ENCODE measurements at regions not wholly inside any gene's neighbourhood (a gene's known extent, or its start where the extent isn't known, plus 50 kb on each side); places are given as distances from the start of the nearest gene placed in this dataset.

DNA sequence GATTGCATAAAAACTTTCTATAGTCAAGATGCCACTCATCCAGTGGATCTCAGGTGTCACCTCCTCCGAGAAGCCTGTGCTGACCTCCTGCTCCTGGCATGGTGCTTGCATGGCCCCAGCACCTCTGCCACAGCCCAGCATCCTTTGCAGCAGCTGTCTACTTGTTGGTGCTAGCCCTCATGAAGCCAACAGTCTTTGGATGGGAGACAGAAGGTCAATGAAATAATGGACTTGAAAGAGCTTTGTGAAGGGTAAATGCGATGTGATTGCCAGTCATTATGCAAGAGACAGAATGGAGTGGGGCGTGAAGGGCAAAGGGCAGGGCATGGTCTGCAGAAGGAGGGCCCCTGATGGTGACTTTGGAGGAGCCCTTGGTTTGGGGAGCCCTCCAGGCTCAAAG lies 63.0 kb upstream of the CLMN start:
- no peak for DNase-seq (ENCODE audit: low read depth)

DNA sequence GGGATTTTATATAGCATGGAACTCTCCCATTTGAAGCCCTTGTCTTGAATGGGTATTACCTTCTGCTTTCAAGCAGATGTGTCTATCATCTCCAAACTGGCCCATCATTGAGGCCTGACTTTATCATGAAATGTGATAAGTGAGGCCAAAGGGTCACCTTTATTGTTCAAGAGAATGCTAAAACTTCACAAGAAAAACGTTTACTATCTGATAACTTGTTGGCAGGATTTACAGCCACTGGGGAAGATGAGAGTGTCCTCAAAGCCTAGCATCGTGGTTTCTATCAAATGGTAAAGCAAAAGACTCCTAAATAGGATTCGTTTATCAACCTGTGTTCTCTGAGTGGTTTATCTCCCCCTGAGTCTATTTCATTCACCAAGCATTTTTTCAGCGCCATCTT lies 62.0 kb upstream of the CLMN start:
- DNase-seq (ENCODE audit: low read depth), result no peak

DNA sequence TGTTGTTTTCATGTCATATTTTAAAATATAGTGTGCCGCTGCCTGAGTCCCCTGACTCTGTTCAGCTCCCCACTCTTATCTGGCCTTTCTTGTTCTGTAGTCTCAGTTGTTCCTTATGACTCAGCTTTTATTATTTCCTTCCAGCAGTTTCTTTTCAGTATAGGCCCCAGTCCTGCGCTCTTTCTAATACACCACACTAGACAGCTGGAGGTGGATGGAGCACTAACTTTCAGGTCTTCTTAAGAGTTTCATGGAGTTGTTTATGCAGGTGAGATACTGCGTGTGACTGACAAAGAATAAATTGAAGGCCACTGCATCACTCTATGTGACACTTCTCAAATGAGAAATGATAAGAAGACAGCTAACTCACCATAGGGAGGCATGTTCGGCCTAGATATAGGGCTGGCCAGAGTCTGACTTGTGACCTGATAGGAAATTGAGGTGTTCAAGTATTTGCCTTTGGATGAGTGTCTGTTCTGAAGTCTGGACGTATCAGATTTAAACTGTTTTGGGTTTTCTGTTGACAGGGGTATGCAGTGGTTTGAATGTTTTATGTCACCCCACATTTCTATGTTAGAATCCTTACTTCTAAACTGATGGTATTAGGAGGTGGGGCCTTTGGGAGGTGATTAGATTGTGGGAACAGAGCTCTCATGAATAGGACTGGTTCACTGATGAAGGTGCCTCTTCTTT lies 60.8 kb upstream of the CLMN start:
- no peak for DNase-seq (ENCODE audit: low read depth)

DNA sequence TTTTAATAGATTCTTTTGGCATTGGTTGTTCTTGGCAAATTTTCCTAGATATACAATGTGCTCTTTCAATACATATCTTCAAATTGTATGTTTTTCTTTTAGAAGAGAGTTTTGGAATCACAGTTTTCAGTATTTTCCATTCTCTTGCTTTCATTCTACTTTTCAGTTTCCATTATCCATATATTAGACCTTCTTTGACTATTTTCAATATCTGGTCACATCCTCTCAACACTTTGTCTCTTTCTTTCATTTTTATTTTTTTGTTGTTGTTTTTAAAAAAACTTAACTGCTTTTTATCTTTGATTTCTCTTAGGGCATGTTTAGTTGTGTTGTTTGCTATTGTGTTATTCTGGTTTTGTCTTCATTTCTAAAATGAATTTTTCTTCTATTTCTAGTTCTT lies 59.9 kb upstream of the CLMN start:
- no peak for DNase-seq (ENCODE audit: low read depth)

DNA sequence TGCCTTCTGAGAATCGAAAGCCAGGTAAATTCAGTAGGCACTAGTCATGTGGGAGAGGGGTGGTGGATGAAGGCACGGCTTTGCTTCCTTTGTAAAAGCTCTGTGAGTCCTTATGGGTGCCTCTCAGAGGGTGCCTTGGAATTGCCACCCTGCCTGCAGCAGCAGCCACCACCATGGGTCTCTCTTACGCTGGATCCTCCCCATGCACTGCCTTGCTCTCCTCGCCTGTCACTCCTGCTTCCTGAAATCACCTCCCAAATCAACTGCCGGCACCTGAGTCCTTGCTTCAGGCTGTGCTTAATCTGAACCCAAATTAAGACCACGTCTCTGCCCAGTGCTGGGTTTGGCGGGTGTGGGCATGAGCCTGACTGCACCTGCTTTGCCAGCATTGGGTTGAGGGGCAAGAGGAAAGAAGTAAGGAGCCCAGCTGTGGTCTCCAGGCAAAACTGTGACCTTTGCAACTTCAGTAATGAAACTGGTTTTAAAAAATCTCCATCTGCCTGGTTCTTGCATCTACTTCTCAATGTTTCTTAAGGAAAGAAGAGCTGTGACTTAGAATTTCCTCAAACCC lies 55.9 kb upstream of the CLMN start:
- no peak for DNase-seq (ENCODE audit: low read depth)

DNA sequence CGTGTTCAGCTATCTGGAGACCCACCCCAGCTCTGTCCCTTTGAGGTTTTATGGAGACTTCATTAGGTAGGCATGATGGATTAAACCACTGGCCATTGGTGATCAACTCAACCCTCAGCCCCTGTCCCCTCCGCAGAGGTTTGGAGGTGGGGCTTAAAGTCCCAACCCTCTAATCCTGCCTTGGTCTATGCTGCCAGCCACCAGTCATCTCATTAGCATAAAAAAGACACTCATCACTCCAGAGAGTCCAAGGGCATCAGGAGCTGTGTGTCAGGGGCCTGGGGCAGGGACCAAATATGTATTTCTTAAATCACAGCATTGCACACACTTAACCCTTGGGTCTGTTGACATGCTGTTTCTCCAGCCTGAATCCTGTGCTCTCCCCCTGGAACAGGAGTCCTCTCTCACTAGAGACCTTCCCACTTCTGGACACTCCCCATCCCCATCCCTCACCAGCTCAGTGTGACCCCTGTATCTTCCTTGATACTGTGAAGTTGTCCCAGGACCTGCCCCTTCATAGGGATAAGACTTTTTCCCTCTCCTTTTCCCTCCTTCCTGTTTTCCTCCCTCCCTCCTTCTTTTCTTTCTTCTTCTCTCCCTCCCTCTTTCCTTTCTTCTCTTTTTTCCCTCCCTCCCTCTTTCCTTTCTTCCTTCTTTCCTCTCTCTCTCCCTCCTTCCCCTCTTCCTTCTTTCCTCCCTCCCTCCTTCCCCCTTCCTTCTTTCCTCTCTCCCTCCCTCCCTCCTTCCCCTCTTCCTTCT lies 54.7 kb upstream of the CLMN start:
- no peak for DNase-seq (ENCODE audit: low read depth)

DNA sequence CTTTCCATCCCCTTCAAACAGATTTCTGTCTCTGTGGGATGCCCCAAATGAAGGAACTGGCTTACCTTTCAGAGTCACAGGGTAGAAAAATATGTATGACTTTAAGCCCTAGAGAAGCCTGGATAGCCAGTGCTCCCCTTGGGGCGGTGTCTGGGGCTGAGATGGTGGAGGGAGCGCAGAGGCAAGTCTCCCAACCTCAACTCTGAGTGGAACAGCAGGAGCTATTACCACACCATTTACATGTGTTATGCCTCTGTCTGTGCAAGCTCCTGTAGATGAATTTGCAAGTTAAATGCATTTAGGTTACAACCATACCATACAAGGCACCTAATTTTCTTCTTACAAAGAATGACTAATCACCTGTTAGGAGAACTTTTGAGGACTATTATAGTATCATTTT lies 50.4 kb upstream of the CLMN start:
- no peak for DNase-seq (ENCODE audit: low read depth)
